Loucy (cell line): ENCODE measurements at regions not wholly inside any gene's neighbourhood (a gene's known extent, or its start where the extent isn't known, plus 50 kb on each side); places are given as distances from the start of the nearest gene placed in this dataset.

ENCODE experiments used
- H2AFZ ChIP-seq: fragments of 200-600 bp; sonication (generic); 2 replicates; pipeline ENCODE4 v1.6.0; 2016; ENCODE audit warnings: antibody characterized with exemption, mild to moderate bottlenecking, low read length, moderate library complexity
- H3F3A ChIP-seq: fragments of 200-600 bp; 2 replicates; pipeline ENCODE4 v1.6.0; 2016; ENCODE audit warnings: antibody characterized with exemption, low read depth, mild to moderate bottlenecking
- H3K27me3 ChIP-seq: fragments of 200-600 bp; sonication (generic); 2 replicates; pipeline ENCODE4 v1.6.1; 2014; ENCODE audit warnings: low read length, mild to moderate bottlenecking; ENCODE audit not compliant: insufficient read depth, poor library complexity, severe bottlenecking
- H3K36me3 ChIP-seq: fragments of 200-600 bp; sonication (generic); 2 replicates; pipeline ENCODE4 v1.6.1; 2016; ENCODE audit warnings: low read length; ENCODE audit not compliant: insufficient read depth
- H3K4me1 ChIP-seq: fragments of 200-600 bp; sonication (generic); 2 replicates; pipeline ENCODE4 v1.5.1; 2014; ENCODE audit warnings: low read length, mild to moderate bottlenecking; ENCODE audit not compliant: insufficient read depth, poor library complexity, severe bottlenecking
- H3K4me2 ChIP-seq: fragments of 200-600 bp; sonication (generic); 2 replicates; pipeline ENCODE4 v1.6.0; 2014; ENCODE audit warnings: antibody characterized with exemption, low read length, low read depth, mild to moderate bottlenecking; ENCODE audit not compliant: poor library complexity, severe bottlenecking
- H3K4me3 ChIP-seq: fragments of 200-600 bp; sonication (generic); 2 replicates; pipeline ENCODE4 v1.5.1; 2014; ENCODE audit warnings: low read length, mild to moderate bottlenecking, mixed read lengths; ENCODE audit not compliant: poor library complexity, severe bottlenecking
- H3K79me2 ChIP-seq: fragments of 200-600 bp; sonication (generic); 2 replicates; pipeline ENCODE4 v1.6.1; 2014; ENCODE audit warnings: low read length; ENCODE audit not compliant: insufficient read depth
- H3K9ac ChIP-seq: fragments of 200-600 bp; sonication (generic); 2 replicates; pipeline ENCODE4 v1.6.0; 2014; ENCODE audit warnings: mild to moderate bottlenecking, low read depth, low read length, moderate library complexity; ENCODE audit not compliant: poor library complexity, severe bottlenecking
- H3K9me2 ChIP-seq: fragments of 200-600 bp; sonication (generic); replicated peaks from 2 replicates; pipeline ENCODE4 v1.6.1; 2016; ENCODE audit warnings: low read depth, low read length, mixed read lengths
- H3K9me3 ChIP-seq: fragments of 200-600 bp; sonication (generic); 2 replicates; pipeline ENCODE4 v1.6.1; 2014; ENCODE audit warnings: mild to moderate bottlenecking, antibody characterized with exemption, low read length, low read depth; ENCODE audit not compliant: insufficient read depth
- H4K20me1 ChIP-seq: fragments of 200-600 bp; sonication (generic); 2 replicates; pipeline ENCODE4 v1.6.0; 2014; ENCODE audit warnings: antibody characterized with exemption, low read length, mild to moderate bottlenecking; ENCODE audit not compliant: insufficient read depth, poor library complexity, severe bottlenecking
- EZH2phosphoT487 ChIP-seq: fragments of 200-600 bp; IDR thresholded peaks from 2 replicates; pipeline ENCODE4 v1.6.1; 2018; ENCODE audit warnings: antibody characterized with exemption, mild to moderate bottlenecking, moderate library complexity, borderline replicate concordance
- TF ChIP-seq, protein P1 (sequence below): fragments of 200-600 bp; sonication (generic); conservative IDR thresholded peaks from 2 replicates; pipeline ENCODE4 v1.5.1; 2014; ENCODE audit warnings: mild to moderate bottlenecking, antibody characterized with exemption, low read length

GRCh38 chr2:453132-453531 is 165.2 kb upstream of the ALKAL2 start:
- H3K9me3 ChIP-seq, result no peaks in the 10 kb centered on the region
- TF ChIP-seq EZH2phosphoT487, result no peak
- TF ChIP-seq, protein P1, sequence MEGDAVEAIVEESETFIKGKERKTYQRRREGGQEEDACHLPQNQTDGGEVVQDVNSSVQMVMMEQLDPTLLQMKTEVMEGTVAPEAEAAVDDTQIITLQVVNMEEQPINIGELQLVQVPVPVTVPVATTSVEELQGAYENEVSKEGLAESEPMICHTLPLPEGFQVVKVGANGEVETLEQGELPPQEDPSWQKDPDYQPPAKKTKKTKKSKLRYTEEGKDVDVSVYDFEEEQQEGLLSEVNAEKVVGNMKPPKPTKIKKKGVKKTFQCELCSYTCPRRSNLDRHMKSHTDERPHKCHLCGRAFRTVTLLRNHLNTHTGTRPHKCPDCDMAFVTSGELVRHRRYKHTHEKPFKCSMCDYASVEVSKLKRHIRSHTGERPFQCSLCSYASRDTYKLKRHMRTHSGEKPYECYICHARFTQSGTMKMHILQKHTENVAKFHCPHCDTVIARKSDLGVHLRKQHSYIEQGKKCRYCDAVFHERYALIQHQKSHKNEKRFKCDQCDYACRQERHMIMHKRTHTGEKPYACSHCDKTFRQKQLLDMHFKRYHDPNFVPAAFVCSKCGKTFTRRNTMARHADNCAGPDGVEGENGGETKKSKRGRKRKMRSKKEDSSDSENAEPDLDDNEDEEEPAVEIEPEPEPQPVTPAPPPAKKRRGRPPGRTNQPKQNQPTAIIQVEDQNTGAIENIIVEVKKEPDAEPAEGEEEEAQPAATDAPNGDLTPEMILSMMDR, result no peak
- no peaks in the 10 kb centered on the region for H3K27me3 ChIP-seq
- H3K4me3 ChIP-seq, result no peak overlapping the region
- no peaks in the 10 kb centered on the region for H4K20me1 ChIP-seq
- H3F3A ChIP-seq, result no peaks in the 10 kb centered on the region
- no peaks in the 10 kb centered on the region for H3K36me3 ChIP-seq
- peaks cover 44% of the 10 kb centered on the region for H3K4me1 ChIP-seq
- H2AFZ ChIP-seq, result no peak overlapping the region
- H3K9me2 ChIP-seq, result no peaks in the 10 kb centered on the region
- no peaks in the 10 kb centered on the region for H3K79me2 ChIP-seq
- H3K9ac ChIP-seq, result no peak overlapping the region
- H3K4me2 ChIP-seq, result no peak overlapping the region

DNA sequence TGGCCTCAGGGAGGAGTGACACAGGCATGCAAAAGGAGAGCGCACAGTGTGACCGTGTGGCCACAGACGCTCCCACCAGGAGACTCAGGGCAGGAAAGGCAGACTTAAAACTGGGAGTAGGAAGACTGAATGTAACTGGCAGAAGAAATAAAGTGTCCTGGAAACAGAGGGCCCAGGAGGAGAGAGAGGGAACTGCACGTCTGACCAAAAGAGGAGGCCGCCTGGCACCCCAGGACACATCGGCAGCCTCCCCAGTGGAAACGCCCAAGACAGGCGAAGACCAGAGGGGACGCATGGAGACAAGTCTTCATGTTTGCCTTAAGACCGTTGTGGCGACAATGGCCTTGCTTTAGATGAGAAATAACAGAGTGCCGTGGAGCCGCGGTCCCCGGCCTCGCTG is 163.6 kb upstream of the ALKAL2 start:
- no peaks in the 10 kb centered on the region for H3K36me3 ChIP-seq
- no peak overlapping the region for H2AFZ ChIP-seq
- no peaks in the 10 kb centered on the region for H3F3A ChIP-seq
- no peaks in the 10 kb centered on the region for H3K9me3 ChIP-seq
- no peaks in the 10 kb centered on the region for H4K20me1 ChIP-seq
- H3K79me2 ChIP-seq, result no peaks in the 10 kb centered on the region
- no peaks in the 10 kb centered on the region for H3K9me2 ChIP-seq
- peaks cover 30% of the 10 kb centered on the region for H3K4me1 ChIP-seq
- no peak overlapping the region for H3K4me2 ChIP-seq
- no peaks in the 10 kb centered on the region for H3K27me3 ChIP-seq
- TF ChIP-seq, protein P1, result no peak; the same call in 1 of the 2 replicates
- no peak overlapping the region for H3K4me3 ChIP-seq
- H3K9ac ChIP-seq, result no peak overlapping the region

DNA sequence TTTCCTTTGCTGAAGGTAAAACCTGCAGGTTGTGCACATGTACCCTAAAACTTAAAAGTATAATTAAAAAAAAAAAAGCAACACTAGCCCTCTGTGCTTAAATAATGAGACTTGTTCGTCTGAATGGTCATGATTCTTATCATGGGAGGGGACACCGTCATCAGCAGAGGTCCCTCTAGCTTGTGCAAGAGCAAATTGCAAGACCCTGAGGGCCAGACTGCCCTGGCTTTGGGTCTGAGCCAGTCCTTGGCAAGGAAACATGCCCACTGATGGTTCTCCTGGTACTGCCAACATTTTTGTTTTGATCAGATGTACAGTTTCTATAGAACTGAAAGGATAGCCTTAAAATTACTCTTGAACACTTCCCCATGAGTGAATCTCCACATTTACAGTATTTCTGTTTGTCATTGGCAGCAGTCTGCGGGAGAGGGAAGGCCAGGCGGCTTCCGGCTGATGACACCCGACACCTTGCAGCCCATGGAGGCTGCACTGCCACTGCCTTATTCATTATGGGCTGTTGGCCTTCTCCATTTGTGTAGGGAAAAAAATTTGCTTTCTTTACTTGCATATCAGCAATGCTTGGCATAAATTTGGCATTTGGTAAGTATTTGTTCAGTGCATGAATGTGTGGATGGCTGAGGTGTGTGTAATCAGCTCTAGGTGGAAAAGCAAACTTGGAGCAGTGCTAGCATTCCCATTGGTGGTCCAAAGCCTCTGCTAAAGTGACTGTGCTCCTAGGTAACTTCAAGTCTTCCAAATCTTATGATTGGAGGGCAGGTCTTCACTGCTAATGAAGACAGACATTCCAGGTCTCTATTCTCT is 161.6 kb upstream of the ALKAL2 start:
- Histone ChIP-seq H3K4me3 (no peak overlapping the region), H2AFZ (no peak overlapping the region), H3K9me2 (no peaks in the 10 kb centered on the region), H3K9ac (no peak overlapping the region), H3K36me3 (no peaks in the 10 kb centered on the region), H3K9me3 (no peaks in the 10 kb centered on the region), H3K79me2 (no peaks in the 10 kb centered on the region), H4K20me1 (no peaks in the 10 kb centered on the region), H3K4me1 (peaks cover 10% of the 10 kb centered on the region), H3K4me2 (no peak overlapping the region), H3F3A (no peaks in the 10 kb centered on the region), H3K27me3 (no peaks in the 10 kb centered on the region)
- TF ChIP-seq EZH2phosphoT487, result no peak
- TF ChIP-seq, protein P1, result no peak
